Type B pancreatic cell (in vitro differentiated cells): ENCODE measurements at regions not wholly inside any gene's neighbourhood (a gene's known extent, or its start where the extent isn't known, plus 50 kb on each side); places are given as distances from the start of the nearest gene placed in this dataset.

Experiments used
- DNase-seq: peaks from one replicate; pipeline ENCODE4 v3.0.0; 2021; ENCODE audit warnings: mixed read lengths; ENCODE audit not compliant: unreplicated experiment; ENCODE audit errors: extremely low spot score
- H3K27ac Mint-ChIP-seq: 2 replicates; pipeline ENCODE4 v1.8.0; 2021; ENCODE audit warnings: mild to moderate bottlenecking, mixed read lengths
- H3K27me3 Mint-ChIP-seq: 2 replicates; pipeline ENCODE4 v1.8.0; 2021; ENCODE audit warnings: mixed read lengths
- H3K36me3 Mint-ChIP-seq: 2 replicates; pipeline ENCODE4 v1.8.0; 2021; ENCODE audit warnings: mixed read lengths
- H3K4me1 Mint-ChIP-seq: one replicate; pipeline ENCODE4 v1.8.0; 2021; ENCODE audit warnings: mixed read lengths; ENCODE audit not compliant: unreplicated experiment
- H3K4me3 Mint-ChIP-seq: 2 replicates; pipeline ENCODE4 v1.8.0; 2021; ENCODE audit warnings: mild to moderate bottlenecking, mixed read lengths
- H3K9me3 Mint-ChIP-seq: 2 replicates; pipeline ENCODE4 v1.8.0; 2021; ENCODE audit warnings: mixed read lengths
- CTCF ChIP-seq: fragments of 200-600 bp; sonication (generic); conservative IDR thresholded peaks from 2 replicates; pipeline ENCODE4 v1.5.0; 2021; ENCODE audit warnings: antibody characterized with exemption, mild to moderate bottlenecking

- Mint-ChIP-seq H3K36me3 (no peaks in the 10 kb centered on the region), H3K9me3 (no peaks in the 10 kb centered on the region), H3K4me1 (no peaks in the 10 kb centered on the region), H3K4me3 (no peak overlapping the region), H3K27me3 (peaks cover 8% of the 10 kb centered on the region), H3K27ac (no peak overlapping the region)
- TF ChIP-seq CTCF, result no peak
- DNase-seq, result no peak
Observed at GRCh38 chr15:87597346-87598052, 659.0 kb downstream of the NTRK3 start.

- DNase-seq, result no peak
- Mint-ChIP-seq H3K27me3 (peaks cover 18% of the 10 kb centered on the region), H3K9me3 (no peaks in the 10 kb centered on the region), H3K4me1 (no peaks in the 10 kb centered on the region), H3K27ac (no peak overlapping the region), H3K36me3 (no peaks in the 10 kb centered on the region), H3K4me3 (no peak overlapping the region)
- no peak for TF ChIP-seq CTCF
Observed at GRCh38 chr15:87591582-87591981, 665.0 kb downstream of the NTRK3 start.

GRCh38 chr15:87591042-87591441 is 665.5 kb downstream of the NTRK3 start:
- H3K9me3 Mint-ChIP-seq, result no peaks in the 10 kb centered on the region
- H3K4me3 Mint-ChIP-seq, result no peak overlapping the region
- no peak for TF ChIP-seq CTCF
- no peaks in the 10 kb centered on the region for H3K36me3 Mint-ChIP-seq
- no peak for DNase-seq
- no peaks in the 10 kb centered on the region for H3K4me1 Mint-ChIP-seq
- peaks cover 18% of the 10 kb centered on the region for H3K27me3 Mint-ChIP-seq
- no peak overlapping the region for H3K27ac Mint-ChIP-seq

- H3K27ac Mint-ChIP-seq, result no peak overlapping the region
- H3K36me3 Mint-ChIP-seq, result no peaks in the 10 kb centered on the region
- no peak overlapping the region for H3K4me3 Mint-ChIP-seq
- peaks cover 30% of the 10 kb centered on the region for H3K27me3 Mint-ChIP-seq
- H3K4me1 Mint-ChIP-seq, result no peaks in the 10 kb centered on the region
- DNase-seq, result no peak
- no peaks in the 10 kb centered on the region for H3K9me3 Mint-ChIP-seq
- no peak for TF ChIP-seq CTCF
Observed at GRCh38 chr15:87589134-87589533, 667.4 kb downstream of the NTRK3 start.

GRCh38 chr15:87582169-87582568 is 674.4 kb downstream of the NTRK3 start:
- no peaks in the 10 kb centered on the region for H3K4me1 Mint-ChIP-seq
- H3K36me3 Mint-ChIP-seq, result no peaks in the 10 kb centered on the region
- H3K27me3 Mint-ChIP-seq, result peaks cover 35% of the 10 kb centered on the region
- no peaks in the 10 kb centered on the region for H3K9me3 Mint-ChIP-seq
- no peak for TF ChIP-seq CTCF
- no peak for DNase-seq
- H3K27ac Mint-ChIP-seq, result no peak overlapping the region
- H3K4me3 Mint-ChIP-seq, result no peak overlapping the region
